ENCODE measurements at regions not wholly inside any gene's neighbourhood (a gene's known extent, or its start where the extent isn't known, plus 50 kb on each side); places are given as distances from the start of the nearest gene placed in this dataset.

GRCh38 chr18:55856679-55857078 lies 268.7 kb upstream of the TCF4 start:
- Histone ChIP-seq H2BK20ac (ENCODE audit: low read depth, low read length, poor library complexity, severe bottlenecking) (no peak overlapping the region), H3K27ac (ENCODE audit: insufficient read length, low read depth, low read length) (peak overlapping the region; percentile 81), H3K56ac (ENCODE audit: insufficient read length, low read depth, low read length) (no peak overlapping the region), H2BK120ac (ENCODE audit: low read depth, low read length, poor library complexity, severe bottlenecking) (no peak overlapping the region), H2BK5ac (ENCODE audit: insufficient read length, low read length) (no peak overlapping the region), H3K4me1 (ENCODE audit: insufficient read depth, low read length) (no peaks in the 10 kb centered on the region; the same call in 1 of the 2 replicates), H3K79me1 (ENCODE audit: insufficient read depth, low read depth, low read length, poor library complexity, severe bottlenecking) (no peaks in the 10 kb centered on the region), H4K5ac (ENCODE audit: insufficient read length, low read depth, low read length) (no peak overlapping the region), H3K27me3 (ENCODE audit: insufficient read depth, low read length) (no peaks in the 10 kb centered on the region), H3K79me2 (ENCODE audit: insufficient read depth, low read length) (no peaks in the 10 kb centered on the region), H3K9me3 (ENCODE audit: control insufficient read depth, low read depth, low read length) (no peaks in the 10 kb centered on the region), H3K23ac (ENCODE audit: insufficient read length, low read depth, low read length) (no peak overlapping the region), H3K14ac (ENCODE audit: insufficient read depth, low read length) (no peak overlapping the region), H2AFZ (ENCODE audit: low read length) (no peak overlapping the region), H4K20me1 (ENCODE audit: control insufficient read depth, insufficient read depth, insufficient read length) (no peaks in the 10 kb centered on the region), H3K4me2 (ENCODE audit: insufficient read depth, insufficient read length, low read length) (no peak overlapping the region), H2BK12ac (ENCODE audit: insufficient read length, low read depth, low read length) (no peak overlapping the region), H4K8ac (replicated peaks; ENCODE audit: insufficient read length, low read depth, low read length) (no peak overlapping the region), H3T11ph (ENCODE audit: low read length) (no peak overlapping the region), H3K23me2 (ENCODE audit: insufficient read length, low read depth, low read length, poor library complexity, severe bottlenecking) (no peaks in the 10 kb centered on the region), H3K18ac (ENCODE audit: insufficient read length, low read depth, low read length) (no peak overlapping the region), H4K91ac (ENCODE audit: insufficient read length, low read depth, low read length) (no peak overlapping the region), H3K9ac (ENCODE audit: extremely low read depth, insufficient read length, low read length) (no peak overlapping the region), H2AK5ac (ENCODE audit: insufficient read length, low read length) (no peak overlapping the region), H2BK15ac (ENCODE audit: low read depth, low read length) (no peak overlapping the region), H3K4ac (ENCODE audit: low read depth, low read length) (no peak overlapping the region)
- Mint-ChIP-seq H3K27me3 (ENCODE audit: low read depth) (no peaks in the 10 kb centered on the region), H3K36me3 (ENCODE audit: insufficient read depth in 1 of 3, low read depth in 3 of 3) (no peaks in the 10 kb centered on the region; a peak in 1 of 7 replicates), H3K27ac (peak overlapping the region in 2 of 3 experiments; percentile 11 to 29; a peak in 3 of 7 replicates), H3K9me3 (no peaks in the 10 kb centered on the region), H3K4me3 (no peak overlapping the region), H3K4me1 (peaks cover 28 to 45% of the 10 kb centered on the region in 2 experiments)
- no peak for TF ChIP-seq CTCF (conservative IDR thresholded peaks at IDR 0.05)
- no peak for DNase-seq
